Activated B cell treated with CpG ODN at 0.5 μM for 24 hours (primary cell): ENCODE measurements at regions not wholly inside any gene's neighbourhood (a gene's known extent, or its start where the extent isn't known, plus 50 kb on each side); places are given as distances from the start of the nearest gene placed in this dataset.
"Not testable (repeated sequence)": the region's sequence is repeated elsewhere in the genome, so short reads cannot be mapped to it uniquely, and the experiment has no call there.

Experiments
- ATAC-seq: fragments of 200-7000 bp; cut with Tn5 transposase; one replicate; pipeline ENCODE4 v1.10.0; 2021; ENCODE audit warnings: low read depth, mild to moderate bottlenecking, moderate library complexity
- CTCF ChIA-PET: fragments of 350-600 bp; sonication (Branson Sonifier 250); formaldehyde crosslinking; loops from one replicate; lab custom pipeline; 2021; ENCODE audit warnings: antibody characterized with exemption; lab: Charles Lee
- POLR2A ChIA-PET: fragments of 350-600 bp; sonication (Branson Sonifier 250); formaldehyde crosslinking; loops from one replicate; lab custom pipeline; 2021; ENCODE audit warnings: antibody characterized with exemption; lab: Charles Lee
- DNase-seq: peaks from one replicate; pipeline ENCODE4 v3.0.0; 2022
- H3K27ac Mint-ChIP-seq: one replicate; pipeline ENCODE4 v1.8.0; 2020; ENCODE audit warnings: mixed read lengths
- H3K27me3 Mint-ChIP-seq: one replicate; pipeline ENCODE4 v1.8.0; 2021; ENCODE audit warnings: mixed read lengths
- H3K36me3 Mint-ChIP-seq: one replicate; pipeline ENCODE4 v1.8.0; 2021; ENCODE audit warnings: low read depth, mixed read lengths
- H3K4me1 Mint-ChIP-seq: one replicate; pipeline ENCODE4 v1.8.0; 2021; ENCODE audit warnings: mixed read lengths
- H3K4me3 Mint-ChIP-seq: one replicate; pipeline ENCODE4 v1.8.0; 2020; ENCODE audit warnings: mild to moderate bottlenecking, mixed read lengths
- H3K9me3 Mint-ChIP-seq: one replicate; pipeline ENCODE4 v1.8.0; 2020; ENCODE audit warnings: mixed read lengths
- CTCF ChIP-seq: fragments of 200-600 bp; IDR thresholded peaks from one replicate; pipeline ENCODE4 v1.8.0; 2022; ENCODE audit warnings: antibody characterized with exemption, mild to moderate bottlenecking
- intact Hi-C: fragments of 100-400 bp; cut with micrococcal nuclease; formaldehyde crosslinking; loops from one replicate; pipeline ENCODE4 v1.15.1; 2024

DNA sequence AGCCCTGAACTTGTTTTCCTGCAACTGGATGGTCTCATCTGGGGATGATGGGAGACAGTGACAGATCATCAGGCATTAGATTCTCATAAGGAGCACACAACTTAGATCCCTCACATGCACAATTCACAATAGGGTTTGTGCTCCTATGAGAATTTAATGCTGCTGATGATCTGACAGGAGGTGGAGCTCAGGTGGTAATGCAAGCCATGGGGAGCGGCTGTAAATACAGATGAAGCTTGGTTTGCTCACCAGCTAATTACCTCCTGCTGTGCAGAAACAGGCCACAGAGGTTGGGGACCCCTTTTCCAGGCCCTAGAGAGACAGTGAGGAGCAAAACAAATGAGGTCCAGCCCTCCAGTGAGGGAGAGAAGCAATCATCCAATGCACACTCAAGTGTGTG, 168.6 kb downstream of the RGS9 start:
- no peak overlapping the region for H3K27ac Mint-ChIP-seq
- H3K4me3 Mint-ChIP-seq = no peak overlapping the region
- CTCF ChIA-PET = no interaction called here
- H3K36me3 Mint-ChIP-seq = no peaks in the 10 kb centered on the region
- TF ChIP-seq CTCF = no peak
- peaks cover 8% of the 10 kb centered on the region for H3K27me3 Mint-ChIP-seq
- no peaks in the 10 kb centered on the region for H3K9me3 Mint-ChIP-seq
- POLR2A ChIA-PET = no interaction called here
- ATAC-seq (no peak), DNase-seq (no peak)
- no peaks in the 10 kb centered on the region for H3K4me1 Mint-ChIP-seq
- intact Hi-C loops = no loop called here

- Mint-ChIP-seq H3K4me3 (no peak overlapping the region), H3K9me3 (no peaks in the 10 kb centered on the region), H3K27ac (no peak overlapping the region), H3K4me1 (no peaks in the 10 kb centered on the region), H3K36me3 (no peaks in the 10 kb centered on the region), H3K27me3 (peaks cover 5% of the 10 kb centered on the region)
- ATAC-seq (no peak), DNase-seq (no peak)
- TF ChIP-seq CTCF = no peak
- ChIA-PET CTCF (no interaction called here), POLR2A (no interaction called here)
- intact Hi-C loops = no loop called here
Measured at GRCh38 chr17:65305116-65305515, 167.9 kb downstream of the RGS9 start.

DNA sequence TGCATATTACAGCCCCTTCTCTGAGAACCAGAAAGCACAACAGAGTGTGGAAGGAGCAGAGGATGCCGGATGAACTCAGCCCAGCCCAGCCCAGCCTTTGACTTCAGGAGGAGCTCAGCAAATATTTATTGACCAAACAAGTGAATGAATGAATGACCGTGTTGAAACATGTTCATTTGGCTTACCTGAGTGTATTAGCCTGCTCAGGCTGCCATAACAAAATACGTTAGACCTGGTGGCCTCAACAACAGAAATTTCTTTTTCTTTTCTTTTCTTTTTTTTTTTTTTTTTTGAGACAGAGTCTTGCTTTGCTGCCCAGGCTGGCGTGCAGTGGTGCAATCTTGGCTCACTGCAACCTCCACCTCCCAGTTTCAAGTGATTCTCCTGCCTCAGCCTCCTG, 164.7 kb downstream of the RGS9 start:
- H3K4me1 Mint-ChIP-seq, ATAC-seq, intact Hi-C loops, H3K4me3 Mint-ChIP-seq, H3K9me3 Mint-ChIP-seq, DNase-seq, H3K36me3 Mint-ChIP-seq, CTCF ChIA-PET, POLR2A ChIA-PET, H3K27ac Mint-ChIP-seq: not testable (repeated sequence)
- H3K27me3 Mint-ChIP-seq = peaks cover 14% of the 10 kb centered on the region

- no peaks in the 10 kb centered on the region for H3K9me3 Mint-ChIP-seq
- H3K27me3 Mint-ChIP-seq = peaks cover 14% of the 10 kb centered on the region
- intact Hi-C loops = no loop called here
- H3K4me3 Mint-ChIP-seq = no peak overlapping the region
- no peak for DNase-seq
- H3K4me1 Mint-ChIP-seq = no peaks in the 10 kb centered on the region
- TF ChIP-seq CTCF = no peak
- no peak overlapping the region for H3K27ac Mint-ChIP-seq
- no peaks in the 10 kb centered on the region for H3K36me3 Mint-ChIP-seq
- ChIA-PET CTCF (no interaction called here), POLR2A (no interaction called here)
- no peak for ATAC-seq
Measured at GRCh38 chr17:65301184-65301583, 164.0 kb downstream of the RGS9 start.

- no peak for TF ChIP-seq CTCF
- Mint-ChIP-seq H3K27ac (no peak overlapping the region), H3K4me1 (no peaks in the 10 kb centered on the region), H3K9me3 (no peaks in the 10 kb centered on the region), H3K27me3 (peaks cover 18% of the 10 kb centered on the region), H3K36me3 (no peaks in the 10 kb centered on the region), H3K4me3 (no peak overlapping the region)
- DNase-seq (no peak), ATAC-seq (no peak)
- CTCF ChIA-PET = no interaction called here
- intact Hi-C loops = no loop called here
- POLR2A ChIA-PET = no interaction called here
Measured at GRCh38 chr17:65297916-65298315, 160.7 kb downstream of the RGS9 start.

- DNase-seq (no peak), ATAC-seq (no peak)
- intact Hi-C loops = no loop called here
- no peaks in the 10 kb centered on the region for H3K36me3 Mint-ChIP-seq
- no peak overlapping the region for H3K4me3 Mint-ChIP-seq
- no peaks in the 10 kb centered on the region for H3K9me3 Mint-ChIP-seq
- peaks cover 20% of the 10 kb centered on the region for H3K27me3 Mint-ChIP-seq
- H3K27ac Mint-ChIP-seq = no peak overlapping the region
- ChIA-PET POLR2A (no interaction called here), CTCF (no interaction called here)
- H3K4me1 Mint-ChIP-seq = no peaks in the 10 kb centered on the region
- TF ChIP-seq CTCF = no peak
Measured at GRCh38 chr17:65297384-65297783, 160.2 kb downstream of the RGS9 start.
